Omental fat pad (tissue), 3 donors: ENCODE measurements at regions not wholly inside any gene's neighbourhood (a gene's known extent, or its start where the extent isn't known, plus 50 kb on each side); places are given as distances from the start of the nearest gene placed in this dataset.

ENCODE experiments used
- ATAC-seq: fragments of 150-250 bp; one replicate; pipeline ENCODE4 v1.9.1; 2016; ENCODE audit warnings: mild to moderate bottlenecking, moderate library complexity; ENCODE audit not compliant: low FRiP score
- DNase-seq: peaks from one replicate; pipeline ENCODE4 v3.0.0-alpha.2; 2019; ENCODE audit warnings: low spot score
- TF ChIP-seq, protein P1 (sequence below), 3 donors: fragments of 450-650 bp; IDR thresholded peaks; one replicate each; pipeline ENCODE4 v1.5.1; 2016 to 2017; ENCODE audit warnings: antibody characterized with exemption in 3 of 3, mild to moderate bottlenecking in 3 of 3, moderate library complexity in 2 of 3

GRCh38 chr13:78780708-78781107 is 121.8 kb upstream of the OBI1 start:
- ATAC-seq (no peak), DNase-seq (no peak)
- TF ChIP-seq, protein P1, sequence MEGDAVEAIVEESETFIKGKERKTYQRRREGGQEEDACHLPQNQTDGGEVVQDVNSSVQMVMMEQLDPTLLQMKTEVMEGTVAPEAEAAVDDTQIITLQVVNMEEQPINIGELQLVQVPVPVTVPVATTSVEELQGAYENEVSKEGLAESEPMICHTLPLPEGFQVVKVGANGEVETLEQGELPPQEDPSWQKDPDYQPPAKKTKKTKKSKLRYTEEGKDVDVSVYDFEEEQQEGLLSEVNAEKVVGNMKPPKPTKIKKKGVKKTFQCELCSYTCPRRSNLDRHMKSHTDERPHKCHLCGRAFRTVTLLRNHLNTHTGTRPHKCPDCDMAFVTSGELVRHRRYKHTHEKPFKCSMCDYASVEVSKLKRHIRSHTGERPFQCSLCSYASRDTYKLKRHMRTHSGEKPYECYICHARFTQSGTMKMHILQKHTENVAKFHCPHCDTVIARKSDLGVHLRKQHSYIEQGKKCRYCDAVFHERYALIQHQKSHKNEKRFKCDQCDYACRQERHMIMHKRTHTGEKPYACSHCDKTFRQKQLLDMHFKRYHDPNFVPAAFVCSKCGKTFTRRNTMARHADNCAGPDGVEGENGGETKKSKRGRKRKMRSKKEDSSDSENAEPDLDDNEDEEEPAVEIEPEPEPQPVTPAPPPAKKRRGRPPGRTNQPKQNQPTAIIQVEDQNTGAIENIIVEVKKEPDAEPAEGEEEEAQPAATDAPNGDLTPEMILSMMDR (IDR thresholded peaks at IDR 0.05): no peak

GRCh38 chr13:78779608-78780007 is 120.7 kb upstream of the OBI1 start:
- ATAC-seq: no peak
- TF ChIP-seq, protein P1 (IDR thresholded peaks at IDR 0.05): no peak
- DNase-seq: no peak

DNA sequence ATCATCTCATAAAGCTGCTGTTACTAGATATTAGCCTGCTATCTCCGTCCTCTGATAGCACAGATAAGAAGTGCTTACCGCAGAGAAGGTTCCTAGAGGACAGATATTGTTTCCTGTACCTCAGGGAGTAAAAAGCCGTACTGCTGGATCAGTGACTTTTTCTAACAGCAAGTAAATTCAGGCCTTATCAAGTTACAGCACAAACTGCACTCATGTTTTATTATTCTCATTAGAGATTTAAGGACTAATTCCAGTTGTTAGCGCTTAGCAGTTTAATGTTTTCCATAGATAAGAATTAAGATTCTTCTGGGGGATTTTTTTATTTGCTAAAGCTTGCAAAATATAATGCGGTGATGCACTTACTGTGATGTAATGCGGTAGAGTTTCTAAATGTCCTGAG is 119.0 kb upstream of the OBI1 start:
- no peak for DNase-seq
- no peak for ATAC-seq
- TF ChIP-seq, protein P1 (IDR thresholded peaks at IDR 0.05): no peak

DNA sequence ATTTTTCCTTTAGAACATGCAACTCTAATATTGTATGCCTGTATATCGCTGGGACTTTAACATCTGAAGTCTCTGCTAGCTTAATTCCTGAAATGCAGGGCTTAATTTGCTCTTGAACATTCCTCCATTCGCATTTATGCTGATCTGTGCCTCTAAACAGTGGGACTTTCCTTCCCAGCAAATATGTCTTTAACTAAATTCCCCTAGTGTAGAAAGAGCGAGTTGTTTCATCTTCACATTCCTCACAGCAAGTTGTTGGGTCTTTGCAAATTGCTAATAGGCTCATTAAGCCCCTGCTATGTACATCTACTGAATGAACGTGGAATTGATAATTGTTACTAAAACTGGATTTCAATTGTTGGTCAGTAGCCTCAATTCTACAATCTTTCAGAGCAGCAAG is 118.4 kb upstream of the OBI1 start:
- TF ChIP-seq, protein P1 (IDR thresholded peaks at IDR 0.05): no peak
- no peak for ATAC-seq
- no peak for DNase-seq

DNA sequence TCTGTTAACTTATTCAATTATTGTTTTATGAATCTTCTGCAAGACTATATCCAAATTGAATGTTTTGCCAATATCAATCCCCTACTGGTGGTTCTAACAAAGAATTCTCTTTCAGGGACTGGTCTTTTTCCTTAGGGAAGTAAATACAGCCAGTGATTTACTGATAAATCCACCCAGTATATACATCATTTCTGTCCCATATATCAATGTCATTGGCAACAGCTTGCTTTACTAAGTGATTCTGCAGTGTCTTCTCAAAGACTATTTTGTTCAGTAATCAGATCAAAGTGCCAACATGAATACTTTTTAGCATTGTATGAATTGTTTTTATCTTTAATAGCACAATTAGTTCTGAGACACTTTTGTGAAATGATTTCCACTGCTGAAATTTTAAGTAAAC is 114.0 kb upstream of the OBI1 start:
- DNase-seq: no peak
- no peak for ATAC-seq
- TF ChIP-seq, protein P1 (IDR thresholded peaks at IDR 0.05): no peak

DNA sequence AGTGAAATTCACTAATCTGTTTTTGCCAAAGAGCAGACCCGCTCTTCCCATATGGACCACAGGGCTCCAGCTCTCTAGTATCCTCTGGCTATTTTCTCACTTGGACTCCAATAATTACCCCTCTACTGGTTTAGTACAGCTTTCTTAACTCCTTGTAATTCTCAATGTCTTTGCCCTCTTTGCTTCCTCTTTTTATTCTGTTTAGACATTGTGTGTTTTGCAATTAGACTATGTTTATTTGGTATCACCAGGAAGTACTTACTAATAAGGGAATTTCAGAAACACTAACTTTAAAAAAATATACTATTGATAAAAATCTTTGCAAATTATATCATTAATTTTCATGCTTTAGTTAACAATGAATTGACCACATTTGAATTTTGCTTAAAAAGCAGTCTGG is 111.6 kb upstream of the OBI1 start:
- TF ChIP-seq, protein P1 (IDR thresholded peaks at IDR 0.05): no peak
- ATAC-seq (no peak), DNase-seq (no peak)

GRCh38 chr13:78768950-78769349 is 110.0 kb upstream of the OBI1 start:
- DNase-seq (no peak), ATAC-seq (no peak)
- TF ChIP-seq, protein P1 (IDR thresholded peaks at IDR 0.05): no peak
